ENCODE measurements at regions not wholly inside any gene's neighbourhood (a gene's known extent, or its start where the extent isn't known, plus 50 kb on each side); places are given as distances from the start of the nearest gene placed in this dataset.

DNA sequence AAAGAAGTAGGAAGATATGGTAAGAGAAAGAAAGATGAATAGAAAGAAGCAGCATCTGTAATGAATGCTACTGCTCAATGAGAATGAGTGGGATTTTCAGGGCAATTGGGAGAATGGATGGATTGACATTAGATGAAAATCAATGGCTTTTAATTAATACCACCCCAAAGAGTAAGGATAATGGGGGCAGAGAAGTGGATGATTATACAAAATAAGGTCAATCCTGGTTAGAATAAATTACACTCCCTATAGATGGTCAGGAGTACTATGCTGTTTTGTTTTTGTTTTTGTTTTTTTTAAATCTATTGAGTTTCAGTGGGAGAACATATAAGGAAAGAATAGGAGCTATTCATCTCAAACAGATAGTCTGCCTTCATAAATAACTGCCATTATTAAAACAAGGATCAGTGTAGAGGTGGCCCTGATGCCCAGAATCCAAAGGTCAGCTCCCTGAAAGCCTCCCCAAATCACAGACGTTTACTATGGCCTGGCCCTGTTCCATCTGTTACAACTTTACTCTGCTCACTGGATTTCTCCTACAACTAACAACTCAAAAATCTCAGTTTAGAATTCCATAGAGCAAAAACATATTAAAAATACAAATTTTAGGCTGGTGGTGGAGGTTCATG is 535.4 kb upstream of the NRSN1 start:
- in situ Hi-C loops (cut with HindIII; ENCODE audit: extremely low pct_ligation_motif_present, low pct_unique_long_range_greater_than_20kb) = no loop called here
- FAIRE-seq (no peak), ATAC-seq (no peak), DNase-seq (ENCODE audit: low spot score) (no peak)
- TF ChIP-seq EP300 (IDR thresholded peaks at IDR 0.05; ENCODE audit: low read depth in 2 of 2, low read length in 2 of 2) = 0 out of 4 replicates have a peak, but pooled peaks of 1 of the 2 experiments have one; percentile 1
- TF ChIP-seq EP300 (CRISPR knock-in tag; IDR thresholded peaks at IDR 0.05; ENCODE audit: borderline replicate concordance) = no peak
- no peak for TF ChIP-seq HOXA5 (CRISPR knock-in tag; IDR thresholded peaks at IDR 0.05)
- POLR2A ChIA-PET = no interaction called here
- Histone ChIP-seq H3K79me2 (ENCODE audit: insufficient read depth, low read length) (no peaks in the 10 kb centered on the region), H2AFZ (ENCODE audit: low read length) (no peak overlapping the region), H3K9ac (ENCODE audit: insufficient read depth, low read depth, low read length) (no peak overlapping the region), H4K20me1 (ENCODE audit: insufficient read depth, low read length) (no peaks in the 10 kb centered on the region), H3K4me1 (ENCODE audit: insufficient read depth, low read length) (no peaks in the 10 kb centered on the region), H3K9me3 (ENCODE audit: low read length) (no peaks in the 10 kb centered on the region), H3K36me3 (replicated peaks in 1 of 2; ENCODE audit: control insufficient read depth in 1 of 2, insufficient read depth in 2 of 2, low read length in 2 of 2) (no peaks in the 10 kb centered on the region), H3K4me3 (replicated peaks in 1 of 3; ENCODE audit: insufficient read depth in 1 of 3, low read depth in 2 of 3, low read length in 3 of 3) (no peak overlapping the region), H3K4me2 (ENCODE audit: low read depth, low read length) (no peak overlapping the region), H3K27me3 (ENCODE audit: control insufficient read depth in 1 of 2, insufficient read depth in 2 of 2, low read length in 2 of 2) (no peaks in the 10 kb centered on the region), H3K27ac (ENCODE audit: extremely low read length, insufficient read depth, low read length) (no peak overlapping the region)
- intact Hi-C loops (cut with micrococcal nuclease; ENCODE audit: unreplicated experiment) = no loop called here
- no TSS peak for BruUV-seq (replicated peaks)
- CTCF ChIA-PET (ENCODE audit: low intra/inter-chr PET ratio, low total read pairs) = no interaction called here
- WGBS (ENCODE audit: low lambda C conversion rate) = 0% methylated on average over 1 of the region's 1 CpG

DNA sequence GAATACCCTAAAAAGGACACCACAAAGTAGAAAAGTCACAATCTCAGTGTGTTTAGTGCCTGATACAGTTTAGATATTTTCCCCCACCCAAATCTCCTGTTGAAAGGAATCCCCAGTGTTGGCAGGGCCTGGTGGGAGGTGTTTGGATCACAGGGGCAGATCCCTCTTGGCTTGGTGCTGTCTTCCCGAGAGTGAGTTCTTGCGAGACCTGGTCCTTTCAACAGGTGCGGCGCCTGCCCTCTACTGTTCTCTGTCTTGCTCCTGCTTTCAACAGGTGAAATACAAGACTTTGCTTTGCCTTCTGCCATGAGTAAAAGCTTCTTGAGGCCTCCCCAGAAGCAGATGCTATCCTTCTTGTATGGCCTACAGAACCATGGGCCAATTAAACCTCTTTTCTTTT is 534.3 kb upstream of the NRSN1 start:
- intact Hi-C loops (cut with micrococcal nuclease; ENCODE audit: unreplicated experiment) (no loop called here), in situ Hi-C loops (cut with HindIII; ENCODE audit: extremely low pct_ligation_motif_present, low pct_unique_long_range_greater_than_20kb) (no loop called here)
- Histone ChIP-seq H3K4me2 (ENCODE audit: low read depth, low read length) (no peak overlapping the region), H4K20me1 (ENCODE audit: insufficient read depth, low read length) (no peaks in the 10 kb centered on the region), H3K36me3 (replicated peaks in 1 of 2; ENCODE audit: control insufficient read depth in 1 of 2, insufficient read depth in 2 of 2, low read length in 2 of 2) (no peaks in the 10 kb centered on the region), H3K9me3 (ENCODE audit: low read length) (no peaks in the 10 kb centered on the region), H3K9ac (ENCODE audit: insufficient read depth, low read depth, low read length) (no peak overlapping the region), H2AFZ (ENCODE audit: low read length) (no peak overlapping the region), H3K79me2 (ENCODE audit: insufficient read depth, low read length) (no peaks in the 10 kb centered on the region), H3K27ac (ENCODE audit: extremely low read length, insufficient read depth, low read length) (no peak overlapping the region), H3K27me3 (ENCODE audit: control insufficient read depth in 1 of 2, insufficient read depth in 2 of 2, low read length in 2 of 2) (no peaks in the 10 kb centered on the region), H3K4me3 (replicated peaks in 1 of 3; ENCODE audit: insufficient read depth in 1 of 3, low read depth in 2 of 3, low read length in 3 of 3) (no peak overlapping the region), H3K4me1 (ENCODE audit: insufficient read depth, low read length) (no peaks in the 10 kb centered on the region)
- ChIA-PET POLR2A (no interaction called here), CTCF (ENCODE audit: low intra/inter-chr PET ratio, low total read pairs) (no interaction called here)
- FAIRE-seq (no peak), DNase-seq (ENCODE audit: low spot score) (no peak), ATAC-seq (peak; percentile 41; the same call in 2 of the 3 replicates)
- BruUV-seq (replicated peaks) = no TSS peak
- WGBS (ENCODE audit: low lambda C conversion rate) = 38% methylated on average over 2 of the region's 4 CpGs
- TF ChIP-seq, protein P1, sequence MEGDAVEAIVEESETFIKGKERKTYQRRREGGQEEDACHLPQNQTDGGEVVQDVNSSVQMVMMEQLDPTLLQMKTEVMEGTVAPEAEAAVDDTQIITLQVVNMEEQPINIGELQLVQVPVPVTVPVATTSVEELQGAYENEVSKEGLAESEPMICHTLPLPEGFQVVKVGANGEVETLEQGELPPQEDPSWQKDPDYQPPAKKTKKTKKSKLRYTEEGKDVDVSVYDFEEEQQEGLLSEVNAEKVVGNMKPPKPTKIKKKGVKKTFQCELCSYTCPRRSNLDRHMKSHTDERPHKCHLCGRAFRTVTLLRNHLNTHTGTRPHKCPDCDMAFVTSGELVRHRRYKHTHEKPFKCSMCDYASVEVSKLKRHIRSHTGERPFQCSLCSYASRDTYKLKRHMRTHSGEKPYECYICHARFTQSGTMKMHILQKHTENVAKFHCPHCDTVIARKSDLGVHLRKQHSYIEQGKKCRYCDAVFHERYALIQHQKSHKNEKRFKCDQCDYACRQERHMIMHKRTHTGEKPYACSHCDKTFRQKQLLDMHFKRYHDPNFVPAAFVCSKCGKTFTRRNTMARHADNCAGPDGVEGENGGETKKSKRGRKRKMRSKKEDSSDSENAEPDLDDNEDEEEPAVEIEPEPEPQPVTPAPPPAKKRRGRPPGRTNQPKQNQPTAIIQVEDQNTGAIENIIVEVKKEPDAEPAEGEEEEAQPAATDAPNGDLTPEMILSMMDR (CRISPR knock-in tag; IDR thresholded peaks at IDR 0.05) = 0 out of 2 replicates have a peak, but pooled peaks have one; percentile 17
- TF ChIP-seq ZNF619 (CRISPR knock-in tag; IDR thresholded peaks at IDR 0.05) = no peak

Measured in HepG2 (cell line).